NCI-H1436 (cell line): ENCODE measurements at regions not wholly inside any gene's neighbourhood (a gene's known extent, or its start where the extent isn't known, plus 50 kb on each side); places are given as distances from the start of the nearest gene placed in this dataset.

Experiments
- DNase-seq: peaks from one replicate; lab custom pipeline; 2025; lab: John Stamatoyannopoulos, UW

GRCh38 chr13:37409756-37410155, 188.8 kb downstream of the POSTN start:
- DNase-seq: no peak

- DNase-seq: no peak
These were observed 191.4 kb downstream of the POSTN start for GRCh38 chr13:37407156-37407555.

GRCh38 chr13:37406031-37406430, 192.5 kb downstream of the POSTN start:
- no peak for DNase-seq

- no peak for DNase-seq
These were observed 194.6 kb downstream of the POSTN start for GRCh38 chr13:37403776-37404527.

GRCh38 chr13:37401721-37402120, 196.8 kb downstream of the POSTN start:
- DNase-seq: no peak

GRCh38 chr13:37397535-37397934, 201.0 kb downstream of the POSTN start:
- DNase-seq: no peak

GRCh38 chr13:37395544-37395943, 203.0 kb downstream of the POSTN start:
- DNase-seq: no peak

- no peak for DNase-seq
These were observed 206.2 kb downstream of the POSTN start for GRCh38 chr13:37392389-37392788.

GRCh38 chr13:37390735-37391134, 207.8 kb downstream of the POSTN start:
- no peak for DNase-seq

- DNase-seq: no peak
These were observed 212.5 kb downstream of the POSTN start for GRCh38 chr13:37385956-37386670.

GRCh38 chr13:37385248-37385647, 213.3 kb downstream of the POSTN start:
- DNase-seq: no peak

GRCh38 chr13:37383856-37384370, 214.7 kb downstream of the POSTN start:
- DNase-seq: peak; percentile 23

GRCh38 chr13:37383046-37383445, 215.5 kb downstream of the POSTN start:
- DNase-seq: no peak

- DNase-seq: no peak
These were observed 216.4 kb downstream of the POSTN start for GRCh38 chr13:37382146-37382545.

- no peak for DNase-seq
These were observed 217.1 kb downstream of the POSTN start for GRCh38 chr13:37381502-37381901.

GRCh38 chr13:37379841-37380240, 218.7 kb downstream of the POSTN start:
- DNase-seq: no peak

GRCh38 chr13:37375724-37376123, 222.8 kb downstream of the POSTN start:
- DNase-seq: no peak

- DNase-seq: no peak
These were observed 223.5 kb downstream of the POSTN start for GRCh38 chr13:37375071-37375470.

GRCh38 chr13:37369616-37370015, 229.0 kb downstream of the POSTN start:
- no peak for DNase-seq

- no peak for DNase-seq
These were observed 230.1 kb downstream of the POSTN start for GRCh38 chr13:37368501-37368900.

GRCh38 chr13:37366044-37366770, 232.4 kb downstream of the POSTN start:
- DNase-seq: no peak

- DNase-seq: no peak
These were observed 233.1 kb downstream of the POSTN start for GRCh38 chr13:37365496-37365895.

GRCh38 chr13:37364956-37365355, 233.6 kb downstream of the POSTN start:
- DNase-seq: no peak
